GM12892 (cell line): ENCODE measurements at regions not wholly inside any gene's neighbourhood (a gene's known extent, or its start where the extent isn't known, plus 50 kb on each side); places are given as distances from the start of the nearest gene placed in this dataset.

Experiments used
- POLR2A ChIP-seq: IDR thresholded peaks from 2 replicates; pipeline ENCODE4 v1.6.1; 2011; ENCODE audit warnings: low read depth, low read length, control low read depth
- POLR2AphosphoS5 ChIP-seq: IDR thresholded peaks from 2 replicates; pipeline ENCODE4 v1.6.1; 2011; ENCODE audit warnings: low read depth, low read length, control low read depth
- TAF1 ChIP-seq: IDR thresholded peaks from 2 replicates; pipeline ENCODE4 v1.6.1; 2011; ENCODE audit warnings: low read depth, mild to moderate bottlenecking, control low read depth, low read length, borderline replicate concordance

DNA sequence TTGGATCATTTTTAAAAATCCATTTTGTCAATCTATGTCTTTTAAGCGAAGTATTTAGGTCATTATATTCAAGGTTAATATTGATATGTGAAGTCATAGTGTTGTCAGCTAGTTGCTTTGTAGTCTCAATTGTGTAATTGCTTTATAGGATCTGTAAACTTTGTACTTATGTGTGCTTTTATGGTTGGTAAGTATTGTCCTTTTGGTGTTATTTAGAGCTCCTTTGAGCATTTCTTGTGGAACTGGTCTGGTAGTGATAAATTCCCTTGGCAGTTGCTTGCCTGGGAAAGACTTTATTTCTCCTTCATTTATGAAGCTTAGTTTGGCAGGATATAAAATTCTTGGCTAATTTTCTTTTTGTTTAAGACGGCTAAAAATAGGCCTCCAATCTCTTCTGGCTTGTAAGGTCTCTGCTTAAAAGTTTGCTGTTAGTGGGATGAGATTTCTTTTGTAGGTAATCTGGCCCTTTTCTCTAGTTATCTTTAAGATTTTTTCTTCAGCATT lies 368.8 kb downstream of the SPRY2 start:
- TF ChIP-seq POLR2A: no peak
- no peak for TF ChIP-seq POLR2AphosphoS5
- no peak for TF ChIP-seq TAF1
